BJ (cell line): ENCODE measurements at regions not wholly inside any gene's neighbourhood (a gene's known extent, or its start where the extent isn't known, plus 50 kb on each side); places are given as distances from the start of the nearest gene placed in this dataset.

ENCODE experiments used
- CTCF ChIA-PET: fragments of 350-600 bp; formaldehyde crosslinking; extraction: SDS; loops from one replicate; lab custom pipeline; 2021; ENCODE audit warnings: antibody characterized with exemption, inconsistent platforms; lab: Yijun Ruan, JAX
- POLR2A ChIA-PET: fragments of 300-600 bp; sonication (Branson Sonifier 250); formaldehyde crosslinking; extraction: SDS; loops from one replicate; lab custom pipeline; 2021; ENCODE audit warnings: antibody characterized with exemption; lab: Charles Lee
- DNase-seq: peaks from one replicate; pipeline ENCODE4 v3.0.0-alpha.2; 2011; ENCODE audit warnings: low read depth
- H3K27me3 ChIP-seq: 2 replicates; pipeline ENCODE4 v1.6.0; 2011; ENCODE audit warnings: low read length; ENCODE audit not compliant: control insufficient read depth, insufficient read depth
- H3K36me3 ChIP-seq: 2 replicates; pipeline ENCODE4 v1.5.1; 2011; ENCODE audit warnings: low read length; ENCODE audit not compliant: control insufficient read depth, insufficient read depth
- H3K4me3 ChIP-seq: 2 replicates; pipeline ENCODE4 v1.5.1; 2011; ENCODE audit warnings: low read depth, mild to moderate bottlenecking, control low read depth, low read length
- CTCF ChIP-seq: IDR thresholded peaks from 2 replicates; pipeline ENCODE4 v1.5.1; 2011; ENCODE audit warnings: low read depth, mild to moderate bottlenecking, control low read depth, inconsistent platforms, low read length, moderate library complexity; ENCODE audit not compliant: insufficient read depth

DNA sequence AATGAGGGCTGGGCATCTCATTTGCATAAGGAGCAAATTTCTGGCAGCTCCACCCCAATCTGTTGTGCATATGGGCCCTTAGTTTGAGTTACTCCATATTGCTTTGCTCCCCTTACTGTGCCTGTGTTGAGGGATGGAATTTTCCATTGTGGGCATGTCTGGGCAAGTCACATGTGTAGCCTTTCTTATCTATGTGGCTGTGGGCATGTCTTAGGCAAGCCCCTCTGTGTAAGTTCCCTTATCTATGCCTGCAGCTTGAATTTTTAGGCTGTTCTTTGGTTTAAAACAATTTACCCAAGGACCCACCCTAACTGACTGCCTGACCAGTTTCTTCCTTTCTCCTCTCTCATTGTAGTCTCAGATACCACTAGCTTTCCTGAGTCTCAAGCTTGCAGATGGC is 405.7 kb upstream of the NCAM2 start:
- no peak for TF ChIP-seq CTCF
- Histone ChIP-seq H3K36me3 (no peaks in the 10 kb centered on the region), H3K27me3 (no peaks in the 10 kb centered on the region), H3K4me3 (no peak overlapping the region)
- DNase-seq = no peak
- ChIA-PET POLR2A (no interaction called here), CTCF (no interaction called here)

DNA sequence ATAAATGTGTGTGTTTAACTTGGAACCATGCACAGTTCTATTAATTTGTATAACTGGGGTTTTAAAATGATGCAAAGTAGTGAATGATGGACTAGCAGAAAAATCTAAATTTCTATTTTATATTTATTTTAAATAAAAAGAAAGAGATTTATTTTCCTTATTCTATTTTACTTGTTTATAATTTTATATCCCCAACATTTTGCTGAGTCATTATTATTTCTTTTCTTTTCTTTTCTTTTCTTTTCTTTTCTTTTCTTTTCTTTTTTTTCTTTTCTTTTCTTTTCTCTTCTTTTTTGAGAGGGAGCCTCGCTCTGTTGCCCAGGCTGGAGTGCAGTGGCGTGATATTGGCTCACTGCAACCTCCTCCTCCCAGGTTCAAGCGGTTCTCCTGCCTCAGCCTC is 395.0 kb upstream of the NCAM2 start:
- ChIA-PET CTCF (no interaction called here), POLR2A (no interaction called here)
- DNase-seq = no peak
- no peak overlapping the region for H3K4me3 ChIP-seq
- no peaks in the 10 kb centered on the region for H3K36me3 ChIP-seq
- no peaks in the 10 kb centered on the region for H3K27me3 ChIP-seq
- no peak for TF ChIP-seq CTCF

GRCh38 chr21:20611008-20611407 is 387.2 kb upstream of the NCAM2 start:
- ChIA-PET POLR2A (no interaction called here), CTCF (no interaction called here)
- no peak for DNase-seq

DNA sequence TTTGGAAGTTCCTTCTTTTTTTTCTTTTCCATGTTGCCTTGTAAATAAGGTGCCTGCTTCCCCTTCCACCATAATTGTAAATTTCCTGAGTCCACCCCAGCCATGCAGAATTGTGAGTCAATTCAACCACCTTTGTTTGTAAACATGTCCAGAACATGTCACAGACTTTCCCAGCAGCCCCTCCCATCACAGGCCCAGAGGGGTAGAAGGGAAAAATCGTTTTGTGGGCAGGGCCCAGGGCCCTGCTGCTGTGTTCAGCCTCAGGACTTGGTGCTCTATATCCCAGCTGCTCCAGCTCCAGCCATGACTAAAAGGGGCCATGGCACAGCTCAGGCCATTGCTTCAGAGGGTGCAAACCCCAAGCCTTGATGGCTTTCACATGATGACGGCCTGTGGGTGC is 384.6 kb upstream of the NCAM2 start:
- POLR2A ChIA-PET = no interaction called here
- no peak for DNase-seq
- Histone ChIP-seq H3K36me3 (no peaks in the 10 kb centered on the region), H3K4me3 (no peak overlapping the region), H3K27me3 (no peaks in the 10 kb centered on the region)
- CTCF ChIA-PET = no interaction called here
- no peak for TF ChIP-seq CTCF

More at GRCh38 chr21:20611008-20611407, 387.2 kb upstream of the NCAM2 start:
- Histone ChIP-seq H3K27me3 (no peaks in the 10 kb centered on the region), H3K4me3 (no peak overlapping the region), H3K36me3 (no peaks in the 10 kb centered on the region)
- TF ChIP-seq CTCF = no peak

DNA sequence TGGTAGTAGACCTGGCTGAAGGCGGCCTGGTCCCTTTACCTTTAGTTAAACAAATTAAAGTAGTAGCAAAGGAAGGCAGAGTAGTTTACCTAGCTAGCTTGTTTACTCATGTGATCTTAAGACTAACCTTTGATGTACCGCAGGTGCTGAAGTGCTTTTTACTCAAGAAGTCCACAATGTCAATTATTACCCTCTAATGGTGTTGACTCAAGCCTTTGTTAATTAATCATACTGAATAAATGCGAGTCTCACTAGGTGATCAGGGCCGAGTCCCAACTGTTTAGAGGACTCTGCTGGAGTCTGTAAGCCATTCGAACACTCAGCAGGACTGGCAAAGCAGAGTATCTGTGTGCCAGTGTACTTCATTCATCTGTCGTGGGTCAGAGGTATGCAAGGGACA is 381.1 kb upstream of the NCAM2 start:
- no peaks in the 10 kb centered on the region for H3K27me3 ChIP-seq
- H3K36me3 ChIP-seq = no peaks in the 10 kb centered on the region
- DNase-seq = no peak
- no peak for TF ChIP-seq CTCF
- POLR2A ChIA-PET = no interaction called here
- no peak overlapping the region for H3K4me3 ChIP-seq
- CTCF ChIA-PET = no interaction called here
